Neural cell (in vitro differentiated cells): ENCODE measurements at regions not wholly inside any gene's neighbourhood (a gene's known extent, or its start where the extent isn't known, plus 50 kb on each side); places are given as distances from the start of the nearest gene placed in this dataset.

Source experiments
- H2AFZ ChIP-seq: fragments of 200-600, 300-800 bp; sonication (generic), shearing (Covaris generic); 2 replicates; pipeline ENCODE4 v1.6.0; 2014; ENCODE audit warnings: low read depth, mild to moderate bottlenecking, antibody characterized with exemption, low read length, moderate library complexity
- H3F3A ChIP-seq: fragments of 200-600 bp; shearing (Covaris generic); 2 replicates; pipeline ENCODE4 v1.6.1; 2016; ENCODE audit warnings: mild to moderate bottlenecking, moderate library complexity, mixed read lengths, antibody characterized with exemption, low read length; ENCODE audit not compliant: insufficient read depth, poor library complexity, severe bottlenecking
- H3K27ac ChIP-seq: fragments of 200-600, 300-800 bp; sonication (generic), shearing (Covaris generic); 2 replicates; pipeline ENCODE4 v1.5.1; 2014; ENCODE audit warnings: mild to moderate bottlenecking, low read length, moderate library complexity
- H3K27me3 ChIP-seq: fragments of 300-800, 200-600 bp; sonication (generic), shearing (Covaris generic); 2 replicates; pipeline ENCODE4 v1.6.0; 2014; ENCODE audit warnings: mild to moderate bottlenecking, low read depth, low read length, moderate library complexity; ENCODE audit not compliant: insufficient read depth
- H3K36me3 ChIP-seq: fragments of 300-800, 200-600 bp; sonication (generic), shearing (Covaris generic); 2 replicates; pipeline ENCODE4 v1.5.1; 2014; ENCODE audit warnings: mild to moderate bottlenecking, antibody characterized with exemption, low read length, moderate library complexity; ENCODE audit not compliant: insufficient read depth
- H3K4me2 ChIP-seq: fragments of 300-800, 200-600 bp; sonication (generic), shearing (Covaris generic); 2 replicates; pipeline ENCODE4 v1.6.0; 2014; ENCODE audit warnings: mild to moderate bottlenecking, low read length
- H3K4me3 ChIP-seq: fragments of 300-800, 200-600 bp; sonication (generic), shearing (Covaris generic); 2 replicates; pipeline ENCODE4 v1.5.1; 2014; ENCODE audit warnings: mild to moderate bottlenecking, low read length, moderate library complexity
- H3K79me2 ChIP-seq: fragments of 200-600 bp; shearing (Covaris generic); replicated peaks from 2 replicates; pipeline ENCODE4 v1.6.0; 2014; ENCODE audit warnings: mild to moderate bottlenecking, low read length, moderate library complexity; ENCODE audit not compliant: insufficient read depth
- H3K9ac ChIP-seq: fragments of 300-800, 200-600 bp; sonication (generic), shearing (Covaris generic); 2 replicates; pipeline ENCODE4 v1.6.1; 2016; ENCODE audit warnings: mild to moderate bottlenecking, low read length, mixed read lengths
- H3K9me2 ChIP-seq: fragments of 200-600 bp; shearing (Covaris generic); 2 replicates; pipeline ENCODE4 v1.6.1; 2016; ENCODE audit warnings: mild to moderate bottlenecking, low read length, mixed read lengths; ENCODE audit not compliant: insufficient read depth
- H3K9me3 ChIP-seq: fragments of 200-600, 300-800 bp; sonication (generic), shearing (Covaris generic); 2 replicates; pipeline ENCODE4 v1.6.1; 2016; ENCODE audit warnings: mild to moderate bottlenecking, mixed run types, low read length, moderate library complexity, mixed read lengths
- H4K20me1 ChIP-seq: fragments of 200-600 bp; shearing (Covaris generic); 2 replicates; pipeline ENCODE4 v1.6.1; 2016; ENCODE audit warnings: mild to moderate bottlenecking, mixed run types; ENCODE audit not compliant: insufficient read depth
- CTCF ChIP-seq: fragments of 450-650 bp; IDR thresholded peaks from 2 replicates; pipeline ENCODE4 v1.5.1; 2014; ENCODE audit warnings: antibody characterized with exemption, mild to moderate bottlenecking, moderate library complexity; ENCODE audit not compliant: poor library complexity, severe bottlenecking
- EP300 ChIP-seq: fragments of 450-650 bp; conservative IDR thresholded peaks from 2 replicates; pipeline ENCODE4 v1.6.1; 2014; ENCODE audit warnings: antibody characterized with exemption, mild to moderate bottlenecking, moderate library complexity; ENCODE audit not compliant: poor library complexity, severe bottlenecking
- EZH2 ChIP-seq: fragments of 200-600, 300-800 bp; shearing (Covaris generic), sonication (generic); IDR thresholded peaks from 2 replicates; pipeline ENCODE4 v1.6.1; 2014; ENCODE audit warnings: antibody characterized with exemption, low read length, borderline replicate concordance, mild to moderate bottlenecking; ENCODE audit not compliant: insufficient read depth, poor library complexity, severe bottlenecking
- MXI1 ChIP-seq: fragments of 450-650 bp; conservative IDR thresholded peaks from 2 replicates; pipeline ENCODE4 v1.6.1; 2014; ENCODE audit warnings: antibody characterized with exemption, mild to moderate bottlenecking; ENCODE audit not compliant: poor library complexity, severe bottlenecking
- POLR2AphosphoS5 ChIP-seq: IDR thresholded peaks from 2 replicates; pipeline ENCODE4 v1.6.1; 2012
- RAD21 ChIP-seq: fragments of 450-650 bp; conservative IDR thresholded peaks from 2 replicates; pipeline ENCODE4 v1.6.1; 2014; ENCODE audit warnings: antibody characterized with exemption, mild to moderate bottlenecking, moderate library complexity
- REST ChIP-seq: IDR thresholded peaks from 2 replicates; pipeline ENCODE4 v1.6.1; 2012; ENCODE audit warnings: borderline replicate concordance
- SMC3 ChIP-seq: fragments of 450-650 bp; conservative IDR thresholded peaks from 2 replicates; pipeline ENCODE4 v1.6.1; 2014; ENCODE audit warnings: antibody characterized with exemption, mild to moderate bottlenecking, moderate library complexity; ENCODE audit not compliant: poor library complexity
- TAF1 ChIP-seq: IDR thresholded peaks from 2 replicates; pipeline ENCODE4 v1.6.1; 2012; ENCODE audit warnings: low read depth

DNA sequence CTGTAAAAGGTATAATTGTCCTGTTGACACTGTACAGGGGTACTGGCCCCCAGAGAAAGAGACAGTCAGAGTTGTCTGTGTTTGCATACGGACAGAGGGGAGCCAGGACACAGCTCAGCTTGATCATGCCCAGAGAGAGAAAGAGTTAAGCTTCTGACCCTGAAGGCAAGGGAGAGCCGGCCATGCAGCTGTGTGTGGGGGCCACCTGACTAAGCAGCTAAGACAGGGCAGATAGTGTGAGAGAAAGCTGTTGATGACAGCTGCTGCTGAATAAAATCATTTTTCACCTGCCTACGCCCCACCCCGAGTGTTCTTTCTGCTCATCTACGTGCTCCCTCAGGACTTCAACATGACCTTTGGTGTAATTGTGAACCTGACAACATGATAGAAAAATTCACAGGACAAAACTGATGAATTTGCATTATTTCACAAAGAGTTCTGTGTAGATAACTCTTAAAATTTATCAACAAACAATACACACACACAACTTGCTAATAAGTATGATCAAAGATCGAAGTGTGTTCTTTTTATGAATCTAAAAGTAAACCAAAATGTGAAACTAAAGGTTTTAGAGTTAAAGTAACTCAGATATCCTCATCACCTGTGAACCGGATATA lies 1294.3 kb upstream of the ATXN8OS start:
- no peak for TF ChIP-seq TAF1
- no peak for TF ChIP-seq EZH2
- TF ChIP-seq CTCF: no peak
- no peak for TF ChIP-seq POLR2AphosphoS5
- no peak for TF ChIP-seq REST
- no peak for TF ChIP-seq MXI1
- no peak for TF ChIP-seq EP300
- no peak for TF ChIP-seq RAD21
- no peak for TF ChIP-seq SMC3
- Histone ChIP-seq H3K27me3 (no peaks in the 10 kb centered on the region), H3K4me2 (no peak overlapping the region), H2AFZ (no peak overlapping the region), H4K20me1 (no peaks in the 10 kb centered on the region), H3K9me2 (no peaks in the 10 kb centered on the region), H3K9ac (no peak overlapping the region), H3K9me3 (no peaks in the 10 kb centered on the region), H3F3A (no peaks in the 10 kb centered on the region), H3K36me3 (no peaks in the 10 kb centered on the region), H3K79me2 (no peaks in the 10 kb centered on the region), H3K27ac (no peak overlapping the region), H3K4me3 (no peak overlapping the region)

- H2AFZ ChIP-seq: no peak overlapping the region
- no peaks in the 10 kb centered on the region for H3K9me3 ChIP-seq
- no peak overlapping the region for H3K4me3 ChIP-seq
- H3F3A ChIP-seq: no peaks in the 10 kb centered on the region
- no peaks in the 10 kb centered on the region for H4K20me1 ChIP-seq
- H3K4me2 ChIP-seq: no peak overlapping the region
- H3K9ac ChIP-seq: no peak overlapping the region
- H3K9me2 ChIP-seq: no peaks in the 10 kb centered on the region
- H3K79me2 ChIP-seq: no peaks in the 10 kb centered on the region
- TF ChIP-seq TAF1: no peak
- TF ChIP-seq POLR2AphosphoS5: no peak
- TF ChIP-seq RAD21: no peak
- TF ChIP-seq CTCF: no peak
- no peak for TF ChIP-seq MXI1
- no peak for TF ChIP-seq EP300
- TF ChIP-seq EZH2: no peak
- no peak for TF ChIP-seq SMC3
- no peak for TF ChIP-seq REST
- no peak overlapping the region for H3K27ac ChIP-seq
- H3K27me3 ChIP-seq: no peaks in the 10 kb centered on the region
- H3K36me3 ChIP-seq: no peaks in the 10 kb centered on the region
Measured at GRCh38 chr13:68810660-68811059, 1297.0 kb upstream of the ATXN8OS start.
